ENCODE measurements at regions not wholly inside any gene's neighbourhood (a gene's known extent, or its start where the extent isn't known, plus 50 kb on each side); places are given as distances from the start of the nearest gene placed in this dataset.

GRCh38 chr2:16478434-16479210 lies 187.0 kb downstream of the CYRIA start:
- H3K4me3 ChIP-seq = no peak overlapping the region
- ATAC-seq = no peak

GRCh38 chr2:16477648-16478047 lies 188.0 kb downstream of the CYRIA start:
- no peak for ATAC-seq
- H3K9me3 ChIP-seq = no peaks in the 10 kb centered on the region
- H3K27ac ChIP-seq = no peak overlapping the region
- no peak overlapping the region for H3K4me3 ChIP-seq
- no peak for TF ChIP-seq EP300 (IDR thresholded peaks at IDR 0.05)
- no peak for TF ChIP-seq CTCF (IDR thresholded peaks at IDR 0.05)
- TF ChIP-seq POLR2AphosphoS5 (IDR thresholded peaks at IDR 0.05) = no peak
- no peak for TF ChIP-seq POLR2A (IDR thresholded peaks at IDR 0.05)
- no peaks in the 10 kb centered on the region for H3K27me3 ChIP-seq
- no peaks in the 10 kb centered on the region for H3K4me1 ChIP-seq
- H3K36me3 ChIP-seq = no peaks in the 10 kb centered on the region

More at GRCh38 chr2:16478434-16479210, 187.0 kb downstream of the CYRIA start:
- no peaks in the 10 kb centered on the region for H3K4me1 ChIP-seq
- TF ChIP-seq CTCF (IDR thresholded peaks at IDR 0.05) = no peak
- no peak for TF ChIP-seq EP300 (IDR thresholded peaks at IDR 0.05)
- TF ChIP-seq POLR2AphosphoS5 (IDR thresholded peaks at IDR 0.05) = no peak
- TF ChIP-seq POLR2A (IDR thresholded peaks at IDR 0.05) = no peak
- H3K27ac ChIP-seq = no peak overlapping the region
- no peaks in the 10 kb centered on the region for H3K9me3 ChIP-seq
- H3K27me3 ChIP-seq = no peaks in the 10 kb centered on the region
- no peaks in the 10 kb centered on the region for H3K36me3 ChIP-seq

GRCh38 chr2:16476866-16477265 lies 188.8 kb downstream of the CYRIA start:
- 18 to 38% methylated on average over 2 of the region's 2 CpGs for WGBS, 2 donors (ENCODE audit: low coverage in 1 of 2)
- Histone ChIP-seq H3K4me1 (no peaks in the 10 kb centered on the region), H3K27me3 (no peaks in the 10 kb centered on the region), H3K4me3 (no peak overlapping the region), H3K9me3 (no peaks in the 10 kb centered on the region), H3K36me3 (no peaks in the 10 kb centered on the region), H3K27ac (no peak overlapping the region)
- TF ChIP-seq EP300 (IDR thresholded peaks at IDR 0.05) (no peak), CTCF (IDR thresholded peaks at IDR 0.05) (no peak), POLR2AphosphoS5 (IDR thresholded peaks at IDR 0.05) (no peak), POLR2A (IDR thresholded peaks at IDR 0.05) (no peak)
- ATAC-seq = no peak

- Histone ChIP-seq H3K9me3 (no peaks in the 10 kb centered on the region), H3K27me3 (no peaks in the 10 kb centered on the region), H3K27ac (no peak overlapping the region), H3K4me3 (no peak overlapping the region), H3K4me1 (no peaks in the 10 kb centered on the region), H3K36me3 (no peaks in the 10 kb centered on the region)
- no peak for ATAC-seq
- 87 to 88% methylated on average over 1 of the region's 1 CpG for WGBS, 2 donors (ENCODE audit: low coverage in 1 of 2)
- TF ChIP-seq CTCF (IDR thresholded peaks at IDR 0.05) (no peak), POLR2AphosphoS5 (IDR thresholded peaks at IDR 0.05) (no peak), POLR2A (IDR thresholded peaks at IDR 0.05) (no peak), EP300 (IDR thresholded peaks at IDR 0.05) (no peak)
Measured at GRCh38 chr2:16475986-16476567, 189.6 kb downstream of the CYRIA start.

GRCh38 chr2:16475586-16475985 lies 190.0 kb downstream of the CYRIA start:
- H3K4me1 ChIP-seq = no peaks in the 10 kb centered on the region
- H3K27me3 ChIP-seq = no peaks in the 10 kb centered on the region
- H3K9me3 ChIP-seq = no peaks in the 10 kb centered on the region
- H3K4me3 ChIP-seq = no peak overlapping the region
- WGBS, 2 donors (ENCODE audit: low coverage in 1 of 2) = 69 to 89% methylated on average over 2 to 4 of the region's 4 CpGs
- H3K36me3 ChIP-seq = no peaks in the 10 kb centered on the region
- TF ChIP-seq POLR2A (IDR thresholded peaks at IDR 0.05) = no peak
- TF ChIP-seq CTCF (IDR thresholded peaks at IDR 0.05) = no peak
- no peak for TF ChIP-seq POLR2AphosphoS5 (IDR thresholded peaks at IDR 0.05)
- TF ChIP-seq EP300 (IDR thresholded peaks at IDR 0.05) = no peak
- no peak for ATAC-seq
- no peak overlapping the region for H3K27ac ChIP-seq

Measured in gastroesophageal sphincter (tissue), 4 donors.